OCI-LY1 (cell line): ENCODE measurements at regions not wholly inside any gene's neighbourhood (a gene's known extent, or its start where the extent isn't known, plus 50 kb on each side); places are given as distances from the start of the nearest gene placed in this dataset.

ENCODE experiments used
- H2AFZ ChIP-seq: fragments of 200-600 bp; sonication (generic), shearing (Covaris generic); 2 replicates; pipeline ENCODE4 v1.6.0; 2014; ENCODE audit warnings: antibody characterized with exemption, mild to moderate bottlenecking, low read length
- H3F3A ChIP-seq: fragments of 200-600 bp; sonication (generic), shearing (Covaris generic); 2 replicates; pipeline ENCODE4 v1.6.0; 2014; ENCODE audit warnings: mild to moderate bottlenecking, antibody characterized with exemption, low read length, moderate library complexity; ENCODE audit not compliant: insufficient read depth
- H3K27ac ChIP-seq: fragments of 200-600 bp; sonication (generic); 2 replicates; pipeline ENCODE4 v1.5.1; 2014; ENCODE audit warnings: low read length, mixed run types, mild to moderate bottlenecking, low read depth; ENCODE audit not compliant: poor library complexity, severe bottlenecking
- H3K27me3 ChIP-seq: fragments of 200-600 bp; sonication (generic); 2 replicates; pipeline ENCODE4 v1.6.0; 2014; ENCODE audit warnings: antibody characterized with exemption, mild to moderate bottlenecking, low read length, moderate library complexity; ENCODE audit not compliant: insufficient read depth
- H3K36me3 ChIP-seq: fragments of 200-600 bp; sonication (generic); 2 replicates; pipeline ENCODE4 v1.6.1; 2014; ENCODE audit warnings: mild to moderate bottlenecking, antibody characterized with exemption, low read length, moderate library complexity, mixed read lengths; ENCODE audit not compliant: insufficient read depth
- H3K4me1 ChIP-seq: fragments of 200-600 bp; sonication (generic); 2 replicates; pipeline ENCODE4 v1.5.1; 2014; ENCODE audit warnings: mild to moderate bottlenecking, low read length, moderate library complexity; ENCODE audit not compliant: insufficient read depth, severe bottlenecking
- H3K4me2 ChIP-seq: fragments of 200-600 bp; sonication (generic), shearing (Covaris generic); 2 replicates; pipeline ENCODE4 v1.6.1; 2014; ENCODE audit warnings: low read length
- H3K4me3 ChIP-seq: fragments of 200-600 bp; sonication (generic); 2 replicates; pipeline ENCODE4 v1.5.1; 2014; ENCODE audit warnings: low read length, low read depth, mild to moderate bottlenecking, mixed read lengths; ENCODE audit not compliant: poor library complexity, severe bottlenecking
- H3K79me2 ChIP-seq: fragments of 200-600 bp; shearing (Covaris generic); 2 replicates; pipeline ENCODE4 v1.6.1; 2016; ENCODE audit warnings: mixed run types, low read length, mixed read lengths; ENCODE audit not compliant: insufficient read depth
- H3K9ac ChIP-seq: fragments of 200-600 bp; sonication (generic), shearing (Covaris generic); 2 replicates; pipeline ENCODE4 v1.6.1; 2014; ENCODE audit warnings: mild to moderate bottlenecking, low read length, mixed read lengths
- H3K9me2 ChIP-seq: fragments of 200-600 bp; sonication (generic), shearing (Covaris generic); 2 replicates; pipeline ENCODE4 v1.6.1; 2014; ENCODE audit warnings: low read depth, mild to moderate bottlenecking, low read length, mixed read lengths
- H3K9me3 ChIP-seq: fragments of 200-600 bp; shearing (Covaris generic); 2 replicates; pipeline ENCODE4 v1.6.1; 2014; ENCODE audit warnings: low read length, mixed read lengths
- H4K20me1 ChIP-seq: fragments of 200-600 bp; sonication (generic), shearing (Covaris generic); 2 replicates; pipeline ENCODE4 v1.6.0; 2016; ENCODE audit warnings: mild to moderate bottlenecking, low read length; ENCODE audit not compliant: insufficient read depth
- EZH2 ChIP-seq: fragments of 200-600 bp; sonication (generic), shearing (Covaris generic); IDR thresholded peaks from 2 replicates; pipeline ENCODE4 v1.8.0; 2017; ENCODE audit warnings: borderline replicate concordance, mixed run types, mild to moderate bottlenecking, antibody characterized with exemption, low read length, moderate library complexity, mixed read lengths
- TF ChIP-seq, protein P1 (sequence below): fragments of 200-600 bp; sonication (generic), shearing (Covaris generic); IDR thresholded peaks from 2 replicates; pipeline ENCODE4 v1.5.1; 2017; ENCODE audit warnings: mild to moderate bottlenecking, antibody characterized with exemption, low read length, moderate library complexity, mixed read lengths

GRCh38 chr2:21683838-21684237 is 560.1 kb downstream of the TDRD15 start:
- Histone ChIP-seq H3K9me2 (no peaks in the 10 kb centered on the region), H3K79me2 (no peaks in the 10 kb centered on the region), H3K27ac (no peak overlapping the region), H3K4me3 (no peak overlapping the region), H3K9ac (no peak overlapping the region), H3F3A (no peaks in the 10 kb centered on the region), H2AFZ (no peak overlapping the region), H3K4me2 (no peak overlapping the region), H3K4me1 (no peaks in the 10 kb centered on the region), H3K36me3 (no peaks in the 10 kb centered on the region), H3K27me3 (no peaks in the 10 kb centered on the region), H4K20me1 (no peaks in the 10 kb centered on the region), H3K9me3 (no peaks in the 10 kb centered on the region)
- TF ChIP-seq, protein P1, sequence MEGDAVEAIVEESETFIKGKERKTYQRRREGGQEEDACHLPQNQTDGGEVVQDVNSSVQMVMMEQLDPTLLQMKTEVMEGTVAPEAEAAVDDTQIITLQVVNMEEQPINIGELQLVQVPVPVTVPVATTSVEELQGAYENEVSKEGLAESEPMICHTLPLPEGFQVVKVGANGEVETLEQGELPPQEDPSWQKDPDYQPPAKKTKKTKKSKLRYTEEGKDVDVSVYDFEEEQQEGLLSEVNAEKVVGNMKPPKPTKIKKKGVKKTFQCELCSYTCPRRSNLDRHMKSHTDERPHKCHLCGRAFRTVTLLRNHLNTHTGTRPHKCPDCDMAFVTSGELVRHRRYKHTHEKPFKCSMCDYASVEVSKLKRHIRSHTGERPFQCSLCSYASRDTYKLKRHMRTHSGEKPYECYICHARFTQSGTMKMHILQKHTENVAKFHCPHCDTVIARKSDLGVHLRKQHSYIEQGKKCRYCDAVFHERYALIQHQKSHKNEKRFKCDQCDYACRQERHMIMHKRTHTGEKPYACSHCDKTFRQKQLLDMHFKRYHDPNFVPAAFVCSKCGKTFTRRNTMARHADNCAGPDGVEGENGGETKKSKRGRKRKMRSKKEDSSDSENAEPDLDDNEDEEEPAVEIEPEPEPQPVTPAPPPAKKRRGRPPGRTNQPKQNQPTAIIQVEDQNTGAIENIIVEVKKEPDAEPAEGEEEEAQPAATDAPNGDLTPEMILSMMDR, result no peak
- TF ChIP-seq EZH2, result no peak

- Histone ChIP-seq H3F3A (no peaks in the 10 kb centered on the region), H3K27me3 (no peaks in the 10 kb centered on the region), H2AFZ (no peak overlapping the region), H3K9me2 (no peaks in the 10 kb centered on the region), H3K36me3 (no peaks in the 10 kb centered on the region), H3K79me2 (no peaks in the 10 kb centered on the region), H3K9ac (no peak overlapping the region), H3K4me1 (no peaks in the 10 kb centered on the region), H3K4me3 (no peak overlapping the region), H4K20me1 (no peaks in the 10 kb centered on the region), H3K27ac (no peak overlapping the region), H3K9me3 (no peaks in the 10 kb centered on the region), H3K4me2 (no peak overlapping the region)
- TF ChIP-seq, protein P1, result no peak
- no peak for TF ChIP-seq EZH2
Observed at GRCh38 chr2:21687589-21687988, 563.8 kb downstream of the TDRD15 start.

DNA sequence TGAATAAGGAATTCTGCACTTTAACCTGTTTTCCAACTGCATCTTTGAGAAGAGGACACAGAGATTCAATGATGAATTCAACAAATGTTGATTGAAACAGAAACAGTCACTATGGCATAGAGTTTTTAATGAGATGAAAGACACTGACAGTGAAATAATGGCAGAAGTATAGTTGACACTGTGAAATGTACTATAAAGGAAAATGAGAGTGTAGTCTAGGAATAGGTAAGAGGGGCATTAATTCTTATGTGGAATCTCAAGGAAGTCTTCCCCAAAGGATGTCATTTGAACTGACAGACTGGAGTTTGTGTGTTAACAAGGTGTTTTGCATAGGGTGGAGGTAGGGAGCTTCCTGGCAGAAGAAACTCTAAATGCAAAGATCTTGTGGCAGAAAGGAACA is 566.2 kb downstream of the TDRD15 start:
- Histone ChIP-seq H3K36me3 (no peaks in the 10 kb centered on the region), H3K4me1 (no peaks in the 10 kb centered on the region), H3K4me2 (no peak overlapping the region), H3K27ac (no peak overlapping the region), H3F3A (no peaks in the 10 kb centered on the region), H3K9me2 (no peaks in the 10 kb centered on the region), H3K79me2 (no peaks in the 10 kb centered on the region), H3K9ac (no peak overlapping the region), H3K27me3 (no peaks in the 10 kb centered on the region), H3K9me3 (no peaks in the 10 kb centered on the region), H2AFZ (no peak overlapping the region), H4K20me1 (no peaks in the 10 kb centered on the region), H3K4me3 (no peak overlapping the region)
- TF ChIP-seq EZH2, result no peak
- TF ChIP-seq, protein P1, result no peak
